ENCODE measurements at regions not wholly inside any gene's neighbourhood (a gene's known extent, or its start where the extent isn't known, plus 50 kb on each side); places are given as distances from the start of the nearest gene placed in this dataset.

DNA sequence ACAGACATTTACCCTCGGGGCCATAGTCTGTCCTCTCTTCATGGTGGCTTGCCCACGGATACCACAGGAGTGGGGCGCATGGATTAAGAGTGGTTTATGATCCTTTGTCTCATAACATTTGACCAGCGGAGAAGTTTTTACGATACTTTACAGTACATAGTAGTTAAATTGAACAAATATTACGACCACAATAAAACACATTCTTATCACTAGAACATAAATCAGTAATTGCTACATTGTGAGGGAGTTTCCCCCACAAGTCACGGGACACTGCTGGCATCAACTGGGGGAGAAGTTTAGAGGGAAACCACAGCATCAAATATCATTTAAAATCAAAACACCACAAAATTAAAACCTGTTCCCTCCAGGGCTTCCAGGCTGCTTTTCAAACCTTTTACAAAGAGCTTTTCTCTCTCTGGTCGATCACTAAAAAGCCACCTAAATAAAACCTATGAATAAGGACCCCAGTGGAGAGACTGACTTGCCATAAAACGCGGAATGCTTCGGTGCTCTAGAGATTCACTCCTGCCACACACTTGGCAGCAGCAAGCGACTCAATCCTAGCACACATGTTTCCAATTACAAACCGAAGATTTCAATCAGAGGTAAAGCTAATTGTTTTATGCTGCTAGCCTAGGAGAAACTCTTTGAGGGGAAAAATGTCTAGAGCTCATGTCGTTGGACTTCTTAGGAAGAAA is 173.7 kb upstream of the HNRNPA3 start:
- TF ChIP-seq POLR2A (IDR thresholded peaks at IDR 0.05; ENCODE audit: low read depth, low read length) = no peak
- no peak for TF ChIP-seq POLR2AphosphoS5 (IDR thresholded peaks at IDR 0.05; ENCODE audit: low read depth, low read length)
- TF ChIP-seq TAF1 (IDR thresholded peaks at IDR 0.05; ENCODE audit: low read depth, low read length) = no peak
- TF ChIP-seq PAX5 (IDR thresholded peaks at IDR 0.05; ENCODE audit: insufficient read depth, low read length, severe bottlenecking) = no peak

All from GM12891 (cell line).